SU-DHL-6 (cell line): ENCODE measurements at regions not wholly inside any gene's neighbourhood (a gene's known extent, or its start where the extent isn't known, plus 50 kb on each side); places are given as distances from the start of the nearest gene placed in this dataset.
"Not testable (repeated sequence)": the region's sequence is repeated elsewhere in the genome, so short reads cannot be mapped to it uniquely, and the experiment has no call there.

Experiments
- H2AFZ ChIP-seq: fragments of 200-600 bp; sonication (generic); 2 replicates; pipeline ENCODE4 v1.6.1; 2014; ENCODE audit warnings: low read depth, mild to moderate bottlenecking, moderate library complexity, mixed read lengths, antibody characterized with exemption, low read length; ENCODE audit not compliant: severe bottlenecking
- H3F3A ChIP-seq: fragments of 200-600 bp; shearing (Covaris generic); 2 replicates; pipeline ENCODE4 v1.6.0; 2016; ENCODE audit warnings: antibody characterized with exemption, mild to moderate bottlenecking; ENCODE audit not compliant: insufficient read depth
- H3K27ac ChIP-seq: fragments of 200-600 bp; sonication (generic); 2 replicates; pipeline ENCODE4 v1.5.1; 2016; ENCODE audit warnings: low read depth, mild to moderate bottlenecking, low read length, moderate library complexity, mixed read lengths
- H3K27me3 ChIP-seq: fragments of 200-600 bp; sonication (generic), shearing (Covaris generic); 2 replicates; pipeline ENCODE4 v1.6.0; 2014; ENCODE audit warnings: mild to moderate bottlenecking, low read length
- H3K36me3 ChIP-seq: fragments of 200-600 bp; sonication (generic); 2 replicates; pipeline ENCODE4 v1.6.1; 2014; ENCODE audit warnings: mild to moderate bottlenecking, low read length, mixed read lengths
- H3K4me2 ChIP-seq: fragments of 300-600, 200-600 bp; shearing (Covaris generic), sonication (generic); 2 replicates; pipeline ENCODE4 v1.6.0; 2014; ENCODE audit warnings: low read length, low read depth, mild to moderate bottlenecking; ENCODE audit not compliant: poor library complexity, severe bottlenecking
- H3K4me3 ChIP-seq: fragments of 200-600 bp; sonication (generic); 2 replicates; pipeline ENCODE4 v1.5.1; 2014; ENCODE audit warnings: antibody characterized with exemption, low read length, mild to moderate bottlenecking, mixed read lengths; ENCODE audit not compliant: insufficient read depth, poor library complexity, severe bottlenecking
- H3K79me2 ChIP-seq: fragments of 200-600 bp; sonication (generic); 2 replicates; pipeline ENCODE4 v1.6.1; 2014; ENCODE audit warnings: mild to moderate bottlenecking, low read length, moderate library complexity; ENCODE audit not compliant: insufficient read depth
- H3K9ac ChIP-seq: fragments of 200-600 bp; sonication (generic); 2 replicates; pipeline ENCODE4 v1.7.0; 2014; ENCODE audit warnings: mild to moderate bottlenecking, low read length
- H3K9me2 ChIP-seq: fragments of 200-600 bp; sonication (generic); replicated peaks from 2 replicates; pipeline ENCODE4 v1.6.1; 2014; ENCODE audit warnings: low read length; ENCODE audit not compliant: insufficient read depth
- H3K9me3 ChIP-seq: fragments of 200-600 bp; sonication (generic); 2 replicates; pipeline ENCODE4 v1.6.1; 2014; ENCODE audit warnings: low read length, mixed read lengths; ENCODE audit not compliant: insufficient read depth
- H4K20me1 ChIP-seq: fragments of 200-600 bp; sonication (generic); 2 replicates; pipeline ENCODE4 v1.6.1; 2014; ENCODE audit warnings: low read depth, mild to moderate bottlenecking, antibody characterized with exemption, low read length, moderate library complexity, mixed read lengths
- CTCF ChIP-seq: fragments of 200-600 bp; sonication (generic); IDR thresholded peaks from one replicate; pipeline ENCODE4 v1.5.1; 2017; ENCODE audit warnings: antibody characterized with exemption, mild to moderate bottlenecking, low read length, moderate library complexity; ENCODE audit not compliant: insufficient read depth, poor library complexity, severe bottlenecking
- EZH2phosphoT487 ChIP-seq: fragments of 200-600 bp; sonication (generic), shearing (Covaris generic); conservative IDR thresholded peaks from 2 replicates; pipeline ENCODE4 v1.6.1; 2018; ENCODE audit warnings: mild to moderate bottlenecking, antibody characterized with exemption, low read length, moderate library complexity, mixed read lengths

GRCh38 chr9:28976684-28977083, 1403.4 kb upstream of the C9orf72 start:
- Histone ChIP-seq H3K27me3 (no peaks in the 10 kb centered on the region), H3K9ac (no peak overlapping the region), H3K4me3 (no peak overlapping the region), H3K4me2 (no peak overlapping the region), H4K20me1 (no peaks in the 10 kb centered on the region), H3K9me2 (no peaks in the 10 kb centered on the region), H3K79me2 (no peaks in the 10 kb centered on the region), H3K36me3 (no peaks in the 10 kb centered on the region), H3F3A (no peaks in the 10 kb centered on the region), H3K9me3 (no peaks in the 10 kb centered on the region), H3K27ac (no peak overlapping the region), H2AFZ (no peak overlapping the region)
- TF ChIP-seq EZH2phosphoT487 (no peak), CTCF (no peak)

- no peaks in the 10 kb centered on the region for H3K36me3 ChIP-seq
- H3K79me2 ChIP-seq: no peaks in the 10 kb centered on the region
- no peak overlapping the region for H2AFZ ChIP-seq
- H3K4me3 ChIP-seq: no peak overlapping the region
- H3F3A ChIP-seq: no peaks in the 10 kb centered on the region
- H3K9me3 ChIP-seq: no peaks in the 10 kb centered on the region
- no peak overlapping the region for H3K27ac ChIP-seq
- H3K9ac ChIP-seq: no peak overlapping the region
- TF ChIP-seq EZH2phosphoT487: no peak
- no peak for TF ChIP-seq CTCF
- no peaks in the 10 kb centered on the region for H3K9me2 ChIP-seq
- no peaks in the 10 kb centered on the region for H3K27me3 ChIP-seq
- H3K4me2 ChIP-seq: no peak overlapping the region
- H4K20me1 ChIP-seq: no peaks in the 10 kb centered on the region
Observed at GRCh38 chr9:28981129-28981528, 1407.8 kb upstream of the C9orf72 start.

- TF ChIP-seq EZH2phosphoT487 (no peak), CTCF (no peak)
- H3K9me3 ChIP-seq: no peaks in the 10 kb centered on the region
- H3K27me3 ChIP-seq: no peaks in the 10 kb centered on the region
- no peak overlapping the region for H3K9ac ChIP-seq
- no peak overlapping the region for H3K27ac ChIP-seq
- H3K4me3 ChIP-seq: no peak overlapping the region
- H4K20me1 ChIP-seq: no peaks in the 10 kb centered on the region
- no peaks in the 10 kb centered on the region for H3K9me2 ChIP-seq
- no peak overlapping the region for H3K4me2 ChIP-seq
- H2AFZ ChIP-seq: no peak overlapping the region
- no peaks in the 10 kb centered on the region for H3K36me3 ChIP-seq
- H3K79me2 ChIP-seq: no peaks in the 10 kb centered on the region
- H3F3A ChIP-seq: no peaks in the 10 kb centered on the region
Observed at GRCh38 chr9:28981711-28982110, 1408.4 kb upstream of the C9orf72 start.

- Histone ChIP-seq H3K36me3 (no peaks in the 10 kb centered on the region), H3K9me2 (no peaks in the 10 kb centered on the region), H2AFZ (no peak overlapping the region), H3K79me2 (no peaks in the 10 kb centered on the region), H3K4me2 (no peak overlapping the region), H3K4me3 (no peak overlapping the region), H4K20me1 (no peaks in the 10 kb centered on the region), H3K9ac (no peak overlapping the region), H3F3A (no peaks in the 10 kb centered on the region), H3K27me3 (no peaks in the 10 kb centered on the region), H3K9me3 (no peaks in the 10 kb centered on the region), H3K27ac (no peak overlapping the region)
- no peak for TF ChIP-seq EZH2phosphoT487
- no peak for TF ChIP-seq CTCF
Observed at GRCh38 chr9:28984016-28984415, 1410.7 kb upstream of the C9orf72 start.

GRCh38 chr9:28990009-28990408, 1416.7 kb upstream of the C9orf72 start:
- H4K20me1 ChIP-seq, H3K9ac ChIP-seq, H2AFZ ChIP-seq, H3K4me2 ChIP-seq, H3K27ac ChIP-seq, H3K36me3 ChIP-seq, H3K9me2 ChIP-seq, H3K27me3 ChIP-seq, H3K4me3 ChIP-seq, H3F3A ChIP-seq, H3K79me2 ChIP-seq, H3K9me3 ChIP-seq: not testable (repeated sequence)
